ENCODE measurements at regions not wholly inside any gene's neighbourhood (a gene's known extent, or its start where the extent isn't known, plus 50 kb on each side); places are given as distances from the start of the nearest gene placed in this dataset.

DNA sequence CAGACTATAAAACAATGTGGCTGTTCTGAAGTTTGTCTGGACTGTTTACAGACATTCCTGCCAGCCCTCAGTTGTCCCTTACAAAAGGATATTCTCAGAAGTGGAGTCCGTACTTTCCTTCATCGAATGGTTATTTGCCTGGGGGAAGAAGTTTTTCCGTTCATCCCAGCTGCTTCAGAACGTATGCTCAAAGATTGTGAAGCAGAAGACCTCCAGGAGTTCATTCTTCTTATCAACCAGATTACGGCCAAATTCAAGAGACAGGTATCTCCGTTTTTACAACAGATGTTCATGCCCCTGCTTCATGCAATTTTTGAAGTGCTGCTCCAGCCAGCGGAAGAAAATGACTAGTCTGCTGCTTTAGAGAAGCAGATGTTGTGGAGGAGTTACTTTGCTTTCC, 174.3 kb upstream of the NUPR2 start:
- Histone ChIP-seq H3K9me3 (ENCODE audit: control insufficient read depth, insufficient read depth, low read length) (peaks cover 7% of the 10 kb centered on the region), H3K4me1 (ENCODE audit: control insufficient read depth, insufficient read depth, low read length) (no peaks in the 10 kb centered on the region), H3K27ac (ENCODE audit: insufficient read depth, low read length) (no peak overlapping the region), H2AK9ac (replicated peaks; ENCODE audit: low read depth, low read length, poor library complexity) (no peak overlapping the region), H2BK15ac (ENCODE audit: low read depth, low read length) (no peak overlapping the region), H3K23ac (ENCODE audit: low read depth, low read length) (no peak overlapping the region), H4K8ac (ENCODE audit: low read depth in 2 of 2, low read length in 2 of 2) (no peak overlapping the region), H3K79me1 (ENCODE audit: low read depth in 1 of 2, low read length in 2 of 2) (no peaks in the 10 kb centered on the region), H3K36me3 (ENCODE audit: control insufficient read depth, insufficient read depth, low read length) (no peaks in the 10 kb centered on the region), H3K9me1 (ENCODE audit: insufficient read depth, low read length) (no peaks in the 10 kb centered on the region), H4K20me1 (ENCODE audit: insufficient read depth, low read length) (no peaks in the 10 kb centered on the region), H4K5ac (ENCODE audit: low read depth, low read length) (no peak overlapping the region), H2BK5ac (ENCODE audit: low read depth, low read length, poor library complexity, severe bottlenecking) (no peak overlapping the region), H4K91ac (ENCODE audit: insufficient read depth, low read depth, low read length) (no peak overlapping the region), H3K18ac (ENCODE audit: low read depth, low read length) (no peak overlapping the region), H3K56ac (ENCODE audit: extremely low read depth, insufficient read depth, low read length) (no peak overlapping the region), H3K14ac (replicated peaks; ENCODE audit: low read depth, low read length) (no peak overlapping the region), H2AFZ (replicated peaks; ENCODE audit: low read length, poor library complexity) (no peak overlapping the region), H3K4me3 (ENCODE audit: insufficient read depth, low read depth, low read length) (no peak overlapping the region), H2AK5ac (ENCODE audit: low read depth, low read length) (no peak overlapping the region), H3K4ac (ENCODE audit: low read depth, low read length) (no peak overlapping the region), H2BK120ac (ENCODE audit: low read depth, low read length) (no peak overlapping the region), H2BK20ac (ENCODE audit: low read depth, low read length) (no peak overlapping the region), H3K4me2 (ENCODE audit: low read depth, low read length) (no peak overlapping the region), H3K9ac (ENCODE audit: low read depth, low read length) (no peak overlapping the region), H3K27me3 (ENCODE audit: control insufficient read depth, insufficient read depth, low read length) (no peaks in the 10 kb centered on the region)
- POLR2A ChIA-PET (ENCODE audit: unreplicated experiment), result no interaction called here
- intact Hi-C loops (cut with micrococcal nuclease) (no loop called here), in situ Hi-C loops (cut with MboI; ENCODE audit: low sequenced_read_pairs) (no loop called here), dilution Hi-C loops (cut with HindIII; ENCODE audit: low sequenced_read_pairs, unreplicated experiment) (no loop called here)
- no CpG with 5 or more reads among the region's 7 CpGs for WGBS, 2 experiments (ENCODE audit: extremely low coverage in 2 of 2, insufficient read length in 1 of 2)
- TF ChIP-seq, protein P1, sequence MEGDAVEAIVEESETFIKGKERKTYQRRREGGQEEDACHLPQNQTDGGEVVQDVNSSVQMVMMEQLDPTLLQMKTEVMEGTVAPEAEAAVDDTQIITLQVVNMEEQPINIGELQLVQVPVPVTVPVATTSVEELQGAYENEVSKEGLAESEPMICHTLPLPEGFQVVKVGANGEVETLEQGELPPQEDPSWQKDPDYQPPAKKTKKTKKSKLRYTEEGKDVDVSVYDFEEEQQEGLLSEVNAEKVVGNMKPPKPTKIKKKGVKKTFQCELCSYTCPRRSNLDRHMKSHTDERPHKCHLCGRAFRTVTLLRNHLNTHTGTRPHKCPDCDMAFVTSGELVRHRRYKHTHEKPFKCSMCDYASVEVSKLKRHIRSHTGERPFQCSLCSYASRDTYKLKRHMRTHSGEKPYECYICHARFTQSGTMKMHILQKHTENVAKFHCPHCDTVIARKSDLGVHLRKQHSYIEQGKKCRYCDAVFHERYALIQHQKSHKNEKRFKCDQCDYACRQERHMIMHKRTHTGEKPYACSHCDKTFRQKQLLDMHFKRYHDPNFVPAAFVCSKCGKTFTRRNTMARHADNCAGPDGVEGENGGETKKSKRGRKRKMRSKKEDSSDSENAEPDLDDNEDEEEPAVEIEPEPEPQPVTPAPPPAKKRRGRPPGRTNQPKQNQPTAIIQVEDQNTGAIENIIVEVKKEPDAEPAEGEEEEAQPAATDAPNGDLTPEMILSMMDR (conservative IDR thresholded peaks at IDR 0.05; ENCODE audit: low read depth, low read length), result no peak
- no peak for TF ChIP-seq FOS (IDR thresholded peaks at IDR 0.05; ENCODE audit: low read depth, low read length)
- no peak for TF ChIP-seq CEBPB (IDR thresholded peaks at IDR 0.05; ENCODE audit: low read depth, low read length)
- no peak for TF ChIP-seq BHLHE40 (IDR thresholded peaks at IDR 0.05; ENCODE audit: low read depth, low read length)
- TF ChIP-seq CHD1 (IDR thresholded peaks at IDR 0.05; ENCODE audit: low read depth, low read length), result no peak
- no peak for TF ChIP-seq POLR2A (IDR thresholded peaks at IDR 0.05; ENCODE audit: low read depth, low read length)
- TF ChIP-seq, protein P2, sequence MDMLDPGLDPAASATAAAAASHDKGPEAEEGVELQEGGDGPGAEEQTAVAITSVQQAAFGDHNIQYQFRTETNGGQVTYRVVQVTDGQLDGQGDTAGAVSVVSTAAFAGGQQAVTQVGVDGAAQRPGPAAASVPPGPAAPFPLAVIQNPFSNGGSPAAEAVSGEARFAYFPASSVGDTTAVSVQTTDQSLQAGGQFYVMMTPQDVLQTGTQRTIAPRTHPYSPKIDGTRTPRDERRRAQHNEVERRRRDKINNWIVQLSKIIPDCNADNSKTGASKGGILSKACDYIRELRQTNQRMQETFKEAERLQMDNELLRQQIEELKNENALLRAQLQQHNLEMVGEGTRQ (IDR thresholded peaks at IDR 0.05; ENCODE audit: low read depth, low read length), result no peak
- TF ChIP-seq RFX5 (IDR thresholded peaks at IDR 0.05; ENCODE audit: low read depth, low read length), result no peak
- no peak for TF ChIP-seq SMC3 (IDR thresholded peaks at IDR 0.05; ENCODE audit: low read depth, low read length)
- no peak for TF ChIP-seq MXI1 (IDR thresholded peaks at IDR 0.05; ENCODE audit: borderline replicate concordance, low read depth, low read length)
- no peak for TF ChIP-seq NFE2L2 (IDR thresholded peaks at IDR 0.05; ENCODE audit: low read depth, low read length)
- TF ChIP-seq RCOR1 (IDR thresholded peaks at IDR 0.05; ENCODE audit: insufficient replicate concordance, low read length), result no peak
- TF ChIP-seq, protein P3, sequence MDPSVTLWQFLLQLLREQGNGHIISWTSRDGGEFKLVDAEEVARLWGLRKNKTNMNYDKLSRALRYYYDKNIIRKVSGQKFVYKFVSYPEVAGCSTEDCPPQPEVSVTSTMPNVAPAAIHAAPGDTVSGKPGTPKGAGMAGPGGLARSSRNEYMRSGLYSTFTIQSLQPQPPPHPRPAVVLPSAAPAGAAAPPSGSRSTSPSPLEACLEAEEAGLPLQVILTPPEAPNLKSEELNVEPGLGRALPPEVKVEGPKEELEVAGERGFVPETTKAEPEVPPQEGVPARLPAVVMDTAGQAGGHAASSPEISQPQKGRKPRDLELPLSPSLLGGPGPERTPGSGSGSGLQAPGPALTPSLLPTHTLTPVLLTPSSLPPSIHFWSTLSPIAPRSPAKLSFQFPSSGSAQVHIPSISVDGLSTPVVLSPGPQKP (IDR thresholded peaks at IDR 0.05; ENCODE audit: borderline replicate concordance, low read depth, low read length), result no peak
- TF ChIP-seq MAFK (IDR thresholded peaks at IDR 0.05; ENCODE audit: low read depth, low read length), result no peak
- TF ChIP-seq RAD21 (IDR thresholded peaks at IDR 0.05; ENCODE audit: low read length), result no peak
- no peak for TF ChIP-seq MAZ (IDR thresholded peaks at IDR 0.05; ENCODE audit: borderline replicate concordance, low read depth, low read length)
- CTCF ChIA-PET, result no interaction called here
- no TSS peak for BruUV-seq (replicated peaks)
- DNase-seq (no peak), ATAC-seq (ENCODE audit: low read depth) (no peak)
